Endothelial cell of umbilical vein (primary cell): ENCODE measurements at regions not wholly inside any gene's neighbourhood (a gene's known extent, or its start where the extent isn't known, plus 50 kb on each side); places are given as distances from the start of the nearest gene placed in this dataset.
"Not testable (repeated sequence)": the region's sequence is repeated elsewhere in the genome, so short reads cannot be mapped to it uniquely, and the experiment has no call there.

Source experiments
- BruUV-seq: library from RNA; stranded (reverse); fragments of 400-500 nt; replicated peaks from 2 replicates; lab custom pipeline; 2021; lab: Mats Ljungman, UMichigan
- CTCF ChIA-PET: fragments of 300-600, 350-600 bp; sonication (Branson Sonifier 250); formaldehyde crosslinking; loops from one replicate; lab custom pipeline; 2021; ENCODE audit warnings: antibody characterized with exemption, inconsistent platforms; lab: Charles Lee
- POLR2A ChIA-PET: fragments of 300-600, 350-600 bp; sonication (Branson Sonifier 250); formaldehyde crosslinking; loops from one replicate; lab custom pipeline; 2021; ENCODE audit warnings: antibody characterized with exemption, inconsistent platforms; lab: Charles Lee
- DNase-seq: peaks from one replicate; pipeline ENCODE4 v3.0.0-alpha.2; 2011; ENCODE audit warnings: low read depth, low spot score
- FAIRE-seq: peaks from 2 replicates; lab custom pipeline; 2011; peaks lifted over from hg19 to GRCh38; lab: Jason Lieb, UNC
- H2AFZ ChIP-seq: 2 replicates; pipeline ENCODE4 v1.6.0; 2012; ENCODE audit warnings: low read depth, low read length, control low read depth, inconsistent platforms
- H3K27ac ChIP-seq: 2 replicates; pipeline ENCODE4 v1.5.1; 2011; ENCODE audit warnings: low read depth, mild to moderate bottlenecking, control low read depth, low read length, moderate library complexity; ENCODE audit not compliant: insufficient read depth
- H3K27me3 ChIP-seq, 2 experiments: 2 replicates each; pipeline versions ENCODE4 v1.6.0 to v1.6.1; 2011; ENCODE audit warnings: low read length in 2 of 2, mixed read lengths in 1 of 2; ENCODE audit not compliant: control insufficient read depth in 2 of 2, insufficient read depth in 2 of 2
- H3K36me3 ChIP-seq, 2 experiments: 2 replicates in 1 of 2; 3 replicates in 1 of 2; pipeline ENCODE4 v1.5.1; 2011; ENCODE audit warnings: low read length in 2 of 2, mild to moderate bottlenecking in 1 of 2, moderate library complexity in 1 of 2; ENCODE audit not compliant: control insufficient read depth in 2 of 2, insufficient read depth in 2 of 2; ENCODE audit errors: extremely low read depth in 1 of 2
- H3K4me1 ChIP-seq: 3 replicates; pipeline ENCODE4 v1.5.1; 2011; ENCODE audit warnings: mild to moderate bottlenecking, low read length; ENCODE audit not compliant: control insufficient read depth, insufficient read depth; ENCODE audit errors: extremely low read depth
- H3K4me2 ChIP-seq: 2 replicates; pipeline ENCODE4 v1.6.1; 2011; ENCODE audit warnings: low read length, control low read depth, mixed read lengths; ENCODE audit not compliant: insufficient read depth
- H3K4me3 ChIP-seq, 3 experiments: fragments of 200-600 bp in 1 of 3; sonication (generic), shearing (Covaris generic) in 1 of 3; replicated peaks in 1 of 3; 2 replicates each; pipeline ENCODE4 v1.5.1; 2011 to 2016; ENCODE audit warnings: control low read depth in 3 of 3, low read length in 3 of 3, mild to moderate bottlenecking in 2 of 3, inconsistent platforms in 1 of 3, low read depth in 1 of 3, moderate library complexity in 1 of 3; ENCODE audit not compliant: insufficient read depth in 1 of 3
- H3K79me2 ChIP-seq: 2 replicates; pipeline ENCODE4 v1.6.0; 2012; ENCODE audit warnings: low read length, inconsistent platforms; ENCODE audit not compliant: control insufficient read depth, insufficient read depth
- H3K9ac ChIP-seq: replicated peaks from 2 replicates; pipeline ENCODE3; 2011; ENCODE audit warnings: low read length, control low read depth; ENCODE audit not compliant: insufficient read depth; ENCODE audit errors: extremely low read depth
- H3K9me1 ChIP-seq: replicated peaks from 3 replicates; pipeline ENCODE4 v1.6.0; 2011; ENCODE audit warnings: mild to moderate bottlenecking, low read length; ENCODE audit not compliant: control insufficient read depth, insufficient read depth; ENCODE audit errors: extremely low read depth
- H3K9me3 ChIP-seq: replicated peaks from 2 replicates; pipeline ENCODE4 v1.5.1; 2012; ENCODE audit warnings: low read length, inconsistent platforms; ENCODE audit not compliant: control insufficient read depth, insufficient read depth
- H4K20me1 ChIP-seq: replicated peaks from 2 replicates; pipeline ENCODE3; 2011; ENCODE audit warnings: mild to moderate bottlenecking, low read length; ENCODE audit not compliant: control insufficient read depth, insufficient read depth; ENCODE audit errors: extremely low read depth
- dilution Hi-C: fragments of 300-500 bp; cut with MboI; formaldehyde crosslinking; loops from one replicate; pipeline ENCODE4 v1.15.0; 2019; ENCODE audit warnings: low sequenced_read_pairs; ENCODE audit not compliant: extremely low pct_ligation_motif_present
- intact Hi-C: fragments of 100-400 bp; cut with micrococcal nuclease; formaldehyde crosslinking; loops from one replicate; pipeline ENCODE4 v1.10.0; 2022

DNA sequence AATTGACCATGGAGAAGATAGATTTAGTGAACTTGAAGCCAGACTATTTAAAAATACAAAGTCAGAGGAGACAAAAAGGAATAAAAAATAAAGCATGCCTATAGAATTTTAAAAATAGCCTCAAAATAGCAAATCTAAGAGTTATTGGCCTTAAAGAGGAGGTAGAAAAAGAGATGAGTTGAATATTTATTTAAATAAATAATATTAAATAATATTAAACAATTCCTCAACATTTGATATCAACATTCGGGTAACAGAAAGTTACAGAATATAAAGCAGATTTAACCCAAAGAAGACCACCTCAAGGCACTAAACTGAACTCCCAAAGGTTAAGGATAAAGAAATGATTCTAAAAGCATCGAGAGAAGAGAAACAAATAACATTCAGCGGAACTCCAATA is 1627.4 kb downstream of the SPATA31A7 start:
- intact Hi-C loops, H3K4me3 ChIP-seq, CTCF ChIA-PET, DNase-seq, H3K9me1 ChIP-seq, dilution Hi-C loops, H3K36me3 ChIP-seq, H3K27ac ChIP-seq, H2AFZ ChIP-seq, FAIRE-seq, H4K20me1 ChIP-seq, POLR2A ChIA-PET, H3K4me1 ChIP-seq, BruUV-seq, H3K4me2 ChIP-seq, H3K9ac ChIP-seq, H3K9me3 ChIP-seq, H3K79me2 ChIP-seq, H3K27me3 ChIP-seq: not testable (repeated sequence)

DNA sequence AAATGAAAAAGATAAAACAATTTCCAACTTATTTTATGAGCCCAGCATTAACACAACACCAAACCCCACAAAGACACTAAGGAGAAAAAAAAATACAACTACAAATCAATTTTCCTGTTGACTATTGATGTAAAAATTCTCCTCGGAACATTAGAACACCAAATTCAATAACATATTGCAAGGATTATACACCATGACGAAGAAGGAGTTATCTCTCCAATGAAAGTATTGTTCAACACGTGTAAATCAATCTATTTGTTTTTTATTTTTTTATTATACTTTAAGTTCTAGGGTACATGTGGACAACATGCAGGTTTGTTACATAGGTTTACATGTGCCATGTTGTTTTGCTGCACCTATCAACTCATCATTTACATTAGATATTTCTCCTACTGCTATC is 1632.3 kb downstream of the SPATA31A7 start:
- H3K9me1 ChIP-seq, H3K27ac ChIP-seq, H3K36me3 ChIP-seq, H3K9ac ChIP-seq, DNase-seq, CTCF ChIA-PET, H3K4me1 ChIP-seq, dilution Hi-C loops, H4K20me1 ChIP-seq, H2AFZ ChIP-seq, BruUV-seq, H3K9me3 ChIP-seq, H3K27me3 ChIP-seq, FAIRE-seq, H3K4me2 ChIP-seq, POLR2A ChIA-PET, intact Hi-C loops, H3K4me3 ChIP-seq, H3K79me2 ChIP-seq: not testable (repeated sequence)

- H3K79me2 ChIP-seq, H4K20me1 ChIP-seq, H3K36me3 ChIP-seq, DNase-seq, H3K4me2 ChIP-seq, POLR2A ChIA-PET, H3K9me1 ChIP-seq, FAIRE-seq, BruUV-seq, H3K27ac ChIP-seq, CTCF ChIA-PET, H3K27me3 ChIP-seq, H2AFZ ChIP-seq, H3K4me3 ChIP-seq, intact Hi-C loops, dilution Hi-C loops, H3K4me1 ChIP-seq, H3K9ac ChIP-seq, H3K9me3 ChIP-seq: not testable (repeated sequence)
These were observed 1638.4 kb downstream of the SPATA31A7 start for GRCh38 chr9:62827957-62828907.

- H3K9ac ChIP-seq, dilution Hi-C loops, BruUV-seq, H3K4me2 ChIP-seq, H3K9me1 ChIP-seq, H2AFZ ChIP-seq, H3K4me1 ChIP-seq, CTCF ChIA-PET, H3K9me3 ChIP-seq, POLR2A ChIA-PET, H3K27me3 ChIP-seq, H3K79me2 ChIP-seq, H3K36me3 ChIP-seq, H3K4me3 ChIP-seq, H4K20me1 ChIP-seq, FAIRE-seq, H3K27ac ChIP-seq, DNase-seq, intact Hi-C loops: not testable (repeated sequence)
These were observed 1641.1 kb downstream of the SPATA31A7 start for GRCh38 chr9:62830829-62831459.
